ENCODE measurements at regions not wholly inside any gene's neighbourhood (a gene's known extent, or its start where the extent isn't known, plus 50 kb on each side); places are given as distances from the start of the nearest gene placed in this dataset.

- in situ Hi-C loops (cut with MboI): no loop called here
- no peaks in the 10 kb centered on the region for H3K9me3 ChIP-seq (replicated peaks; ENCODE audit: control insufficient read depth, insufficient read depth, low read depth, low read length)
- no peak overlapping the region for H3K27ac ChIP-seq (ENCODE audit: extremely low read depth, low read depth, low read length)
- peaks cover 0 to 9% of the 10 kb centered on the region in 2 experiments; a peak in 2 of 5 replicates for H3K27me3 ChIP-seq (ENCODE audit: control insufficient read depth in 2 of 2, insufficient read depth in 2 of 2, low read length in 2 of 2)
- no peaks in the 10 kb centered on the region for H4K20me1 ChIP-seq (replicated peaks; ENCODE audit: control insufficient read depth, insufficient read depth, low read length)
- H3K4me1 ChIP-seq (replicated peaks in 1 of 2; ENCODE audit: control insufficient read depth in 2 of 2, insufficient read depth in 2 of 2, low read length in 2 of 2): no peaks in the 10 kb centered on the region
- DNase-seq (ENCODE audit: extremely low read depth in 1 of 4, low spot score in 3 of 4): no peak
- ChIA-PET CTCF (ENCODE audit: low intra/inter-chr PET ratio) (no interaction called here), POLR2A (no interaction called here)
- H3K4me3 ChIP-seq: no peak overlapping the region
- no peak for ATAC-seq
- 8% methylated on average over 4 of the region's 4 CpGs for WGBS (ENCODE audit: insufficient coverage, low coverage, missing lambda C conversion rate)
- BruUV-seq (replicated peaks): no TSS peak
- intact Hi-C loops (cut with micrococcal nuclease): no loop called here
- no peak for FAIRE-seq
- H3K9ac ChIP-seq (ENCODE audit: insufficient read depth in 1 of 2, low read depth in 2 of 2, low read length in 2 of 2): no peak overlapping the region
- no peaks in the 10 kb centered on the region for H3K36me3 ChIP-seq (ENCODE audit: control insufficient read depth, insufficient read depth, low read length)
- H3K79me2 ChIP-seq (ENCODE audit: control insufficient read depth, insufficient read depth, low read length): no peaks in the 10 kb centered on the region
- TF ChIP-seq MAFG (tag; conservative IDR thresholded peaks at IDR 0.05) (no peak), RFX1 (IDR thresholded peaks at IDR 0.05) (no peak), NR2C2 (CRISPR knock-in tag; IDR thresholded peaks at IDR 0.05) (no peak), NR2C2 (tag; IDR thresholded peaks at IDR 0.05) (no peak), FUS (optimal IDR thresholded peaks at IDR 0.05; ENCODE audit: low read depth, low read length) (no peak), ZNF311 (CRISPR knock-in tag; IDR thresholded peaks at IDR 0.05) (no peak), SMAD3 (CRISPR knock-in tag; conservative IDR thresholded peaks at IDR 0.05) (no peak), U2AF2 (optimal IDR thresholded peaks at IDR 0.05; ENCODE audit: low read depth, low read length) (no peak), ZNF280A (IDR thresholded peaks at IDR 0.05; ENCODE audit: low read depth, partially characterized antibody) (no peak), XRCC4 (IDR thresholded peaks at IDR 0.05; ENCODE audit: extremely low read depth, insufficient read depth, insufficient read length) (no peak)
- TF ChIP-seq, protein P1, sequence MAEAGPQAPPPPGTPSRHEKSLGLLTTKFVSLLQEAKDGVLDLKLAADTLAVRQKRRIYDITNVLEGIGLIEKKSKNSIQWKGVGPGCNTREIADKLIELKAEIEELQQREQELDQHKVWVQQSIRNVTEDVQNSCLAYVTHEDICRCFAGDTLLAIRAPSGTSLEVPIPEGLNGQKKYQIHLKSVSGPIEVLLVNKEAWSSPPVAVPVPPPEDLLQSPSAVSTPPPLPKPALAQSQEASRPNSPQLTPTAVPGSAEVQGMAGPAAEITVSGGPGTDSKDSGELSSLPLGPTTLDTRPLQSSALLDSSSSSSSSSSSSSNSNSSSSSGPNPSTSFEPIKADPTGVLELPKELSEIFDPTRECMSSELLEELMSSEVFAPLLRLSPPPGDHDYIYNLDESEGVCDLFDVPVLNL (CRISPR knock-in tag; IDR thresholded peaks at IDR 0.05; ENCODE audit: low read depth): no peak
- no peaks in the 10 kb centered on the region for H3K9me1 ChIP-seq (ENCODE audit: control insufficient read depth, insufficient read depth, low read length)
- no peak overlapping the region for H2AFZ ChIP-seq (ENCODE audit: low read depth, low read length)
- H3K4me2 ChIP-seq (ENCODE audit: insufficient read depth, low read length): no peak overlapping the region
These were observed 172.4 kb upstream of the MKI67 start for GRCh38 chr10:128298587-128298986.

All from K562 (cell line).